ENCODE measurements at regions not wholly inside any gene's neighbourhood (a gene's known extent, or its start where the extent isn't known, plus 50 kb on each side); places are given as distances from the start of the nearest gene placed in this dataset.

DNA sequence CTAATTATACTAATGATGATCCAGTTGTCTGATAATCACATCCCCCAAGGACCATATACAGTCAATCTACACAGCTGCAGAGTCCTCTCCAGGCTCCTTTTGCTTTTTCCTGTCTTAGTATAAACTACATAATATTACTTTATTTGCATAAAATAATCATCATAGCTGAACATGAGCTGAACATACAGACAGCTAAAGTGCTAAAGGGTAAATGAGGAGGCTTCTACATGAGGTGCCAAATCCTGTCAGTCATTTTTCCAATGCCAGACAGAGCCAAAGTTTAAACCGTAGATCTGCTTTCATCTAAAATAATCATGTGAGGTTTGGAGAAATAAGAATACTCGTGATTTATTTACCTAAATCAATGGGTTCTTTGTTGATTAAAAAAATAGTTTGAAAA lies 1530.1 kb upstream of the PABPC4L start:
- TF ChIP-seq, protein P1, sequence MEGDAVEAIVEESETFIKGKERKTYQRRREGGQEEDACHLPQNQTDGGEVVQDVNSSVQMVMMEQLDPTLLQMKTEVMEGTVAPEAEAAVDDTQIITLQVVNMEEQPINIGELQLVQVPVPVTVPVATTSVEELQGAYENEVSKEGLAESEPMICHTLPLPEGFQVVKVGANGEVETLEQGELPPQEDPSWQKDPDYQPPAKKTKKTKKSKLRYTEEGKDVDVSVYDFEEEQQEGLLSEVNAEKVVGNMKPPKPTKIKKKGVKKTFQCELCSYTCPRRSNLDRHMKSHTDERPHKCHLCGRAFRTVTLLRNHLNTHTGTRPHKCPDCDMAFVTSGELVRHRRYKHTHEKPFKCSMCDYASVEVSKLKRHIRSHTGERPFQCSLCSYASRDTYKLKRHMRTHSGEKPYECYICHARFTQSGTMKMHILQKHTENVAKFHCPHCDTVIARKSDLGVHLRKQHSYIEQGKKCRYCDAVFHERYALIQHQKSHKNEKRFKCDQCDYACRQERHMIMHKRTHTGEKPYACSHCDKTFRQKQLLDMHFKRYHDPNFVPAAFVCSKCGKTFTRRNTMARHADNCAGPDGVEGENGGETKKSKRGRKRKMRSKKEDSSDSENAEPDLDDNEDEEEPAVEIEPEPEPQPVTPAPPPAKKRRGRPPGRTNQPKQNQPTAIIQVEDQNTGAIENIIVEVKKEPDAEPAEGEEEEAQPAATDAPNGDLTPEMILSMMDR (IDR thresholded peaks at IDR 0.05), result no peak
- no peak for TF ChIP-seq ZFX (IDR thresholded peaks at IDR 0.05; ENCODE audit: borderline replicate concordance)
